ENCODE measurements at regions not wholly inside any gene's neighbourhood (a gene's known extent, or its start where the extent isn't known, plus 50 kb on each side); places are given as distances from the start of the nearest gene placed in this dataset.

GRCh38 chr6:147684906-147685305 lies 176.4 kb downstream of the SAMD5 start:
- no peaks in the 10 kb centered on the region for H3K9me3 ChIP-seq (ENCODE audit: control insufficient read depth, insufficient read depth, low read length)
- CTCF ChIA-PET = no interaction called here
- H3K14ac ChIP-seq (replicated peaks; ENCODE audit: low read depth, low read length) = no peak overlapping the region
- no peak overlapping the region for H3K56ac ChIP-seq (ENCODE audit: extremely low read depth, insufficient read depth, low read length)
- in situ Hi-C loops (cut with MboI; ENCODE audit: low sequenced_read_pairs) = no loop called here
- no peak for DNase-seq
- no peak overlapping the region for H3K4me3 ChIP-seq (ENCODE audit: insufficient read depth, low read depth, low read length)
- H3K4ac ChIP-seq (ENCODE audit: low read depth, low read length) = no peak overlapping the region
- H2AK9ac ChIP-seq (replicated peaks; ENCODE audit: low read depth, low read length, poor library complexity) = no peak overlapping the region
- TF ChIP-seq CTCF (conservative IDR thresholded peaks at IDR 0.05; ENCODE audit: low read depth, low read length) (no peak), RCOR1 (IDR thresholded peaks at IDR 0.05; ENCODE audit: insufficient replicate concordance, low read length) (no peak), SMC3 (IDR thresholded peaks at IDR 0.05; ENCODE audit: low read depth, low read length) (no peak), NFE2L2 (IDR thresholded peaks at IDR 0.05; ENCODE audit: low read depth, low read length) (no peak), USF2 (IDR thresholded peaks at IDR 0.05; ENCODE audit: low read depth, low read length) (no peak), MAFK (IDR thresholded peaks at IDR 0.05; ENCODE audit: low read depth, low read length) (no peak), CEBPB (IDR thresholded peaks at IDR 0.05; ENCODE audit: low read depth, low read length) (no peak), RAD21 (IDR thresholded peaks at IDR 0.05; ENCODE audit: low read length) (no peak), MXI1 (IDR thresholded peaks at IDR 0.05; ENCODE audit: borderline replicate concordance, low read depth, low read length) (no peak), BHLHE40 (IDR thresholded peaks at IDR 0.05; ENCODE audit: low read depth, low read length) (no peak), POLR2A (IDR thresholded peaks at IDR 0.05; ENCODE audit: low read depth, low read length) (no peak), RFX5 (IDR thresholded peaks at IDR 0.05; ENCODE audit: low read depth, low read length) (no peak)
- H3K4me2 ChIP-seq (ENCODE audit: low read depth, low read length) = no peak overlapping the region
- BruUV-seq (replicated peaks) = no TSS peak
- H3K36me3 ChIP-seq (ENCODE audit: control insufficient read depth, insufficient read depth, low read length) = no peaks in the 10 kb centered on the region
- no peaks in the 10 kb centered on the region for H3K4me1 ChIP-seq (ENCODE audit: control insufficient read depth, insufficient read depth, low read length)
- no peak overlapping the region for H2BK120ac ChIP-seq (ENCODE audit: low read depth, low read length)
- no peak overlapping the region for H3K27ac ChIP-seq (ENCODE audit: insufficient read depth, low read length)
- H2BK5ac ChIP-seq (ENCODE audit: low read depth, low read length, poor library complexity, severe bottlenecking) = no peak overlapping the region
- no peak overlapping the region for H4K5ac ChIP-seq (ENCODE audit: low read depth, low read length)
- intact Hi-C loops (cut with micrococcal nuclease) = no loop called here
- H3K27me3 ChIP-seq (ENCODE audit: control insufficient read depth, insufficient read depth, low read length) = no peaks in the 10 kb centered on the region
- H2AK5ac ChIP-seq (ENCODE audit: low read depth, low read length) = no peak overlapping the region
- no peak overlapping the region for H2BK15ac ChIP-seq (ENCODE audit: low read depth, low read length)
- no peak overlapping the region for H4K91ac ChIP-seq (ENCODE audit: insufficient read depth, low read depth, low read length)
- dilution Hi-C loops (cut with HindIII; ENCODE audit: low sequenced_read_pairs, unreplicated experiment) = no loop called here
- no peak overlapping the region for H2BK20ac ChIP-seq (ENCODE audit: low read depth, low read length)
- WGBS, 2 experiments (ENCODE audit: extremely low coverage in 2 of 2, insufficient read length in 1 of 2) = no CpG with 5 or more reads among the region's 4 CpGs
- H3K9me1 ChIP-seq (ENCODE audit: insufficient read depth, low read length) = no peaks in the 10 kb centered on the region
- H3K18ac ChIP-seq (ENCODE audit: low read depth, low read length) = no peak overlapping the region
- no peak overlapping the region for H4K8ac ChIP-seq (ENCODE audit: low read depth in 2 of 2, low read length in 2 of 2)
- no peak overlapping the region for H3K23ac ChIP-seq (ENCODE audit: low read depth, low read length)
- H3K79me1 ChIP-seq (ENCODE audit: low read depth in 1 of 2, low read length in 2 of 2) = no peaks in the 10 kb centered on the region
- H4K20me1 ChIP-seq (ENCODE audit: insufficient read depth, low read length) = no peaks in the 10 kb centered on the region
- ATAC-seq (ENCODE audit: low read depth) = no peak
- no peak overlapping the region for H3K9ac ChIP-seq (ENCODE audit: low read depth, low read length)
- no peak overlapping the region for H2AFZ ChIP-seq (replicated peaks; ENCODE audit: low read length, poor library complexity)
- POLR2A ChIA-PET (ENCODE audit: unreplicated experiment) = no interaction called here

Measured in IMR-90 (cell line).